Spleen (tissue), 11 donors: ENCODE measurements at regions not wholly inside any gene's neighbourhood (a gene's known extent, or its start where the extent isn't known, plus 50 kb on each side); places are given as distances from the start of the nearest gene placed in this dataset.

Experiments used
- DNase-seq: peaks from one replicate; pipeline ENCODE4 v3.0.0-alpha.2; 2020
- H3K27ac ChIP-seq, 8 donors: fragments of 200-600 bp; sonication (generic) in 7 of 8; 1 replicate in 4 of 8; 2 replicates in 4 of 8; pipeline versions ENCODE4 v1.5.0 to v1.8.0; 2016 to 2021; ENCODE audit warnings: inconsistent platforms in 4 of 8, mild to moderate bottlenecking in 4 of 8, moderate library complexity in 1 of 8
- H3K27me3 ChIP-seq, 7 donors: fragments of 200-600 bp; sonication (generic) in 6 of 7; replicated peaks in 1 of 7; 1 replicate in 4 of 7; 2 replicates in 3 of 7; pipeline versions ENCODE4 v1.5.0 to v1.8.0; 2016 to 2021; ENCODE audit warnings: inconsistent platforms in 3 of 7, mild to moderate bottlenecking in 1 of 7
- H3K36me3 ChIP-seq, 6 donors: fragments of 200-600 bp; sonication (generic) in 5 of 6; 1 replicate in 4 of 6; 2 replicates in 2 of 6; pipeline versions ENCODE4 v1.5.0 to v1.8.0; 2016 to 2021; ENCODE audit warnings: inconsistent platforms in 2 of 6
- H3K4me1 ChIP-seq, 6 donors: fragments of 200-600 bp; sonication (generic) in 5 of 6; 1 replicate in 3 of 6; 2 replicates in 3 of 6; pipeline versions ENCODE4 v1.5.0 to v1.8.0; 2016 to 2021; ENCODE audit warnings: inconsistent platforms in 3 of 6
- H3K4me3 ChIP-seq, 8 donors: fragments of 200-600 bp; sonication (generic) in 7 of 8; 1 replicate in 4 of 8; 2 replicates in 4 of 8; pipeline versions ENCODE4 v1.5.0 to v1.8.0; 2016 to 2021; ENCODE audit warnings: inconsistent platforms in 4 of 8, mild to moderate bottlenecking in 4 of 8, moderate library complexity in 2 of 8
- H3K9me3 ChIP-seq, 8 donors: fragments of 200-600 bp; sonication (generic) in 7 of 8; 1 replicate in 4 of 8; 2 replicates in 4 of 8; pipeline versions ENCODE4 v1.5.0 to v1.8.0; 2016 to 2021; ENCODE audit warnings: inconsistent platforms in 4 of 8
- POLR2A ChIP-seq, 3 donors: fragments of 450-650 bp; IDR thresholded peaks; one replicate each; pipeline ENCODE4 v1.5.1; 2017; ENCODE audit warnings: antibody characterized with exemption in 3 of 3, mild to moderate bottlenecking in 1 of 3
- POLR2AphosphoS5 ChIP-seq, 3 donors: sonication (generic); formaldehyde crosslinking; IDR thresholded peaks; one replicate each; pipeline ENCODE4 v1.5.1; 2017; ENCODE audit warnings: antibody characterized with exemption in 3 of 3
- WGBS, 5 donors: extraction: QIAGEN DNeasy Blood & Tissue Kit in 3 of 5; methylation state at CpG; one replicate each; pipeline versions ENCODE4 v1.1.5 to v1.1.7; 2013 to 2018; 5-methylcytosine and 5-hydroxymethylcytosine counted together
- intact Hi-C: fragments of 100-400 bp; cut with DNase I; formaldehyde crosslinking; loops from one replicate; pipeline ENCODE4 v1.15.0; 2023; ENCODE audit warnings: low total_unique reads
- TF ChIP-seq, protein P1 (sequence below), 11 experiments: fragments of 200-600 bp in 7 of 11; fragments of 450-650 bp in 4 of 11; sonication (generic) in 4 of 11; IDR thresholded peaks in 8 of 11; conservative IDR thresholded peaks in 3 of 11; 1 replicate in 7 of 11; 2 replicates in 4 of 11; pipeline versions ENCODE4 v1.4.0 to v1.8.0; 2016 to 2021; ENCODE audit warnings: antibody characterized with exemption in 11 of 11, inconsistent platforms in 4 of 11, mild to moderate bottlenecking in 1 of 11
- donor health status: healthy with polysubstance abuse.
- donor health status: DM: no; HTN: no; CAD: no; lungs with moderate emphysema.
- donor health status: DM: no; HTN: no; CAD: no.
- donor health status: Bipolar disorder and iron deficiency.
- donor health status: healthy.
- donor health status: DM: no; HTN: no; CAD: no.
- donor health status: DM: yes; HTN: yes; CAD: no.

GRCh38 chr11:109027851-109028250 lies 363.0 kb downstream of the DDX10 start:
- no peak for DNase-seq
- Histone ChIP-seq H3K27ac (no peak overlapping the region), H3K36me3 (no peaks in the 10 kb centered on the region), H3K9me3 (peaks cover 0 to 14% (median 12%) of the 10 kb centered on the region in 8 donors), H3K27me3 (no peaks in the 10 kb centered on the region), H3K4me3 (no peak overlapping the region), H3K4me1 (no peaks in the 10 kb centered on the region)
- intact Hi-C loops: no loop called here
- 73 to 85% (median 76%) methylated on average over 2 of the region's 2 CpGs for WGBS, 5 donors
- TF ChIP-seq POLR2A (IDR thresholded peaks at IDR 0.05): no peak
- TF ChIP-seq, protein P1, sequence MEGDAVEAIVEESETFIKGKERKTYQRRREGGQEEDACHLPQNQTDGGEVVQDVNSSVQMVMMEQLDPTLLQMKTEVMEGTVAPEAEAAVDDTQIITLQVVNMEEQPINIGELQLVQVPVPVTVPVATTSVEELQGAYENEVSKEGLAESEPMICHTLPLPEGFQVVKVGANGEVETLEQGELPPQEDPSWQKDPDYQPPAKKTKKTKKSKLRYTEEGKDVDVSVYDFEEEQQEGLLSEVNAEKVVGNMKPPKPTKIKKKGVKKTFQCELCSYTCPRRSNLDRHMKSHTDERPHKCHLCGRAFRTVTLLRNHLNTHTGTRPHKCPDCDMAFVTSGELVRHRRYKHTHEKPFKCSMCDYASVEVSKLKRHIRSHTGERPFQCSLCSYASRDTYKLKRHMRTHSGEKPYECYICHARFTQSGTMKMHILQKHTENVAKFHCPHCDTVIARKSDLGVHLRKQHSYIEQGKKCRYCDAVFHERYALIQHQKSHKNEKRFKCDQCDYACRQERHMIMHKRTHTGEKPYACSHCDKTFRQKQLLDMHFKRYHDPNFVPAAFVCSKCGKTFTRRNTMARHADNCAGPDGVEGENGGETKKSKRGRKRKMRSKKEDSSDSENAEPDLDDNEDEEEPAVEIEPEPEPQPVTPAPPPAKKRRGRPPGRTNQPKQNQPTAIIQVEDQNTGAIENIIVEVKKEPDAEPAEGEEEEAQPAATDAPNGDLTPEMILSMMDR (IDR thresholded peaks at IDR 0.05 in 8 of 11, conservative IDR thresholded peaks at IDR 0.05 in 3 of 11): no peak
- no peak for TF ChIP-seq POLR2AphosphoS5 (IDR thresholded peaks at IDR 0.05)

GRCh38 chr11:109029927-109030326 lies 365.1 kb downstream of the DDX10 start:
- H3K4me3 ChIP-seq: no peak overlapping the region
- DNase-seq: no peak
- H3K9me3 ChIP-seq: peaks cover 0 to 6% (median 4%) of the 10 kb centered on the region in 8 donors
- TF ChIP-seq POLR2A (IDR thresholded peaks at IDR 0.05) (no peak), POLR2AphosphoS5 (IDR thresholded peaks at IDR 0.05) (no peak)
- TF ChIP-seq, protein P1 (IDR thresholded peaks at IDR 0.05 in 8 of 11, conservative IDR thresholded peaks at IDR 0.05 in 3 of 11): no peak
- H3K4me1 ChIP-seq: no peaks in the 10 kb centered on the region
- H3K27me3 ChIP-seq: no peaks in the 10 kb centered on the region
- no peak overlapping the region for H3K27ac ChIP-seq
- intact Hi-C loops: no loop called here
- H3K36me3 ChIP-seq: no peaks in the 10 kb centered on the region
- 48 to 68% (median 62%) methylated on average over 5 of the region's 5 CpGs for WGBS, 5 donors

DNA sequence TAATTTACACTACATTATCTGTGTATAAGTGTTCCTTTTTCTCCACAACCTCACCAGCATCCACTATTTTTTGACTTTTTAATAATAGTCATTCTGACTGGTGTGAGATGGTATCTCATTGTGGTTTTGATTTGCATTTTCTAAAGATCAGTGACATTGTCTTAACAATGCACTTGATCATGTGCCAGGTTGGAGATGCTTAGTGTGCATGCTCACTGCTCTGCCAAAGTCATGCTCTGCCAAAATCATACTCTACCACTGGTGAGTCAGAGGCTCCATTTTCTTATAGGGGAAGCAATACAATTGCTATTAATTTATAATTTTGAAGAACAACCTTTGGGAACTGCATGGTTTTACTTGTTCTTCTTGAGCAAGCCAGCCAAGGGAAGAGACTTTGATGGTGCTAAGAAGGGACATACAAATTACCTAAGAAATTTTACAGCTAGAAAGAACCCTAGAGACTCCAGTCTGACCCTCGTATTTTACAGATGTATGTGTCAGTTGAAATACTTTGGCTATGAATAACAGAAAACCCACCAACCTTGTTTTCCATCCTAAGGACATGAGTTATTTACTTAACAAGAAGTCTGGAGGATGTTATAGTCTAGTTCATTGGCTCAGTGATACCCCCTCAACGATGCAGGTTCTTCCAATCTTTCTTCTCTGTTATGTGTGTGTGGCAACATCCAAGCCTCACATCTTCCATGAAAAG lies 368.9 kb downstream of the DDX10 start:
- TF ChIP-seq, protein P1 (IDR thresholded peaks at IDR 0.05 in 8 of 11, conservative IDR thresholded peaks at IDR 0.05 in 3 of 11): no peak
- TF ChIP-seq POLR2A (IDR thresholded peaks at IDR 0.05) (no peak), POLR2AphosphoS5 (IDR thresholded peaks at IDR 0.05) (no peak)
- Histone ChIP-seq H3K9me3 (no peaks in the 10 kb centered on the region), H3K27me3 (no peaks in the 10 kb centered on the region), H3K36me3 (no peaks in the 10 kb centered on the region), H3K4me3 (no peak overlapping the region), H3K4me1 (no peaks in the 10 kb centered on the region), H3K27ac (no peak overlapping the region)
- DNase-seq: no peak
- intact Hi-C loops: no loop called here
- 72 to 86% (median 78%) methylated on average over 2 of the region's 2 CpGs for WGBS, 5 donors

DNA sequence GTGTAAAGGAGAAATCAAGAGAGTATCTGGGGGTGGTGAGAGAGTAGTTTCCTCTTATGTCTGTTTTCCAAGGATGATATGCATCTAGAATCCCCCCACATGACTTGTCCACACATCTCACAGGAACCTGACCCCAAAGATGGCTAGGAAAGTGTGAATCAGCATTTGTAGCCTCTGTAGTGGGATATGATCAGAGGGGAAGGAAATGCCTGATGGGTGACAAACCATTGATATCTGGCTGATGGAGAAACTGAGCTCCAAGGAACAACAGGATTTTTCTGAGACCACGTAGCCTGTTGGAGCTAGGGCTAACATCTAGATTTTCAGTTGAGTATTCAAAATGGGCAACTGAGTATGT lies 369.4 kb downstream of the DDX10 start:
- Histone ChIP-seq H3K4me1 (no peaks in the 10 kb centered on the region), H3K9me3 (no peaks in the 10 kb centered on the region), H3K36me3 (no peaks in the 10 kb centered on the region), H3K27ac (no peak overlapping the region), H3K4me3 (no peak overlapping the region), H3K27me3 (no peaks in the 10 kb centered on the region)
- intact Hi-C loops: no loop called here
- TF ChIP-seq POLR2AphosphoS5 (IDR thresholded peaks at IDR 0.05): no peak
- no peak for TF ChIP-seq POLR2A (IDR thresholded peaks at IDR 0.05)
- TF ChIP-seq, protein P1 (IDR thresholded peaks at IDR 0.05 in 8 of 11, conservative IDR thresholded peaks at IDR 0.05 in 3 of 11): no peak
- no peak for DNase-seq
- 69 to 90% (median 82%) methylated on average over 1 of the region's 1 CpG for WGBS, 5 donors
